Activated CD4-positive, alpha-beta T cell treated with anti-CD3 and anti-CD28 coated beads, Interleukin-2, amount 10 ng/mL, durations not matched to agents 24 days and 14 days (primary cell): ENCODE measurements at regions not wholly inside any gene's neighbourhood (a gene's known extent, or its start where the extent isn't known, plus 50 kb on each side); places are given as distances from the start of the nearest gene placed in this dataset.
"Not testable (repeated sequence)": the region's sequence is repeated elsewhere in the genome, so short reads cannot be mapped to it uniquely, and the experiment has no call there.

Experiments used
- DNase-seq: peaks from one replicate; pipeline ENCODE4 v3.0.0; 2022
- H3K27ac Mint-ChIP-seq: one replicate; pipeline ENCODE4 v1.8.0; 2022; ENCODE audit warnings: mild to moderate bottlenecking, mixed read lengths
- H3K27me3 Mint-ChIP-seq: one replicate; pipeline ENCODE4 v1.8.0; 2022; ENCODE audit warnings: mixed read lengths
- H3K36me3 Mint-ChIP-seq: one replicate; pipeline ENCODE4 v1.8.0; 2022; ENCODE audit warnings: low read depth, mild to moderate bottlenecking, mixed read lengths
- H3K4me1 Mint-ChIP-seq: one replicate; pipeline ENCODE4 v1.8.0; 2021; ENCODE audit warnings: mixed read lengths
- H3K4me3 Mint-ChIP-seq: one replicate; pipeline ENCODE4 v1.8.0; 2022; ENCODE audit warnings: mild to moderate bottlenecking, moderate library complexity, mixed read lengths
- H3K9me3 Mint-ChIP-seq: one replicate; pipeline ENCODE4 v1.8.0; 2021; ENCODE audit warnings: mixed read lengths
- intact Hi-C: fragments of 100-400 bp; cut with micrococcal nuclease; formaldehyde crosslinking; loops from one replicate; pipeline ENCODE4 v1.15.1; 2023

DNA sequence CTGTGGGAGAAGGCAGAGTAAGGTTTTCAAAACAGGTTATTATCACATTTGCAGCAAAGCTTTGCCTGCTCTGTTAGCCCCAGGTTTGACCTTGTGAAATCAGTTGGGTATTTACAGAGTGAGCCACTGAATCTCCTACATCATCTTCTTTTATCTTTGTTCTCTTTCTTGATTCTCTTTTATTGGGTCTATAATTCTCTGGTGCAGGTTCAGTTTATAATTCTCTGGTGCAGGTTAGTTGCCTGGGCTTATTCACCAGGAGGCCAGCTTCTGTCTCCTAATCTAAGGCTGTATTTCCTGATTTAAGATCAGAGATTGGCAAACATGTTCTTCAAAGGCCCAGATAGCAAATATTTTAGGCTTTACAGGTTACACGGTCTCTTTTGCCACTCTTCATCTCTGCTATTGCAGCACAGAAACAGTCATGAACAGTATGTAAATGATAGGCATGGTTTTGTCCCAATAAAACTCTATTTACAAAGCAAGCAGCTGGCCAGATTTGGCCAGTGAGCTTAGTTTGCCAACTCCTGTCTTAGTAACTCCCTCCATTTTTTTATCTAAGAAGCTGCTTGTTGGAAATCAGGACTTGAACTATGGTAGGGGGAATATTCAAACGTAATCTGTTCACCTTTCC, 205.0 kb upstream of the RIMS1 start:
- Mint-ChIP-seq H3K36me3 (no peaks in the 10 kb centered on the region), H3K27ac (no peak overlapping the region), H3K4me1 (no peaks in the 10 kb centered on the region), H3K27me3 (no peaks in the 10 kb centered on the region), H3K4me3 (no peak overlapping the region), H3K9me3 (no peaks in the 10 kb centered on the region)
- intact Hi-C loops = no loop called here
- no peak for DNase-seq

DNA sequence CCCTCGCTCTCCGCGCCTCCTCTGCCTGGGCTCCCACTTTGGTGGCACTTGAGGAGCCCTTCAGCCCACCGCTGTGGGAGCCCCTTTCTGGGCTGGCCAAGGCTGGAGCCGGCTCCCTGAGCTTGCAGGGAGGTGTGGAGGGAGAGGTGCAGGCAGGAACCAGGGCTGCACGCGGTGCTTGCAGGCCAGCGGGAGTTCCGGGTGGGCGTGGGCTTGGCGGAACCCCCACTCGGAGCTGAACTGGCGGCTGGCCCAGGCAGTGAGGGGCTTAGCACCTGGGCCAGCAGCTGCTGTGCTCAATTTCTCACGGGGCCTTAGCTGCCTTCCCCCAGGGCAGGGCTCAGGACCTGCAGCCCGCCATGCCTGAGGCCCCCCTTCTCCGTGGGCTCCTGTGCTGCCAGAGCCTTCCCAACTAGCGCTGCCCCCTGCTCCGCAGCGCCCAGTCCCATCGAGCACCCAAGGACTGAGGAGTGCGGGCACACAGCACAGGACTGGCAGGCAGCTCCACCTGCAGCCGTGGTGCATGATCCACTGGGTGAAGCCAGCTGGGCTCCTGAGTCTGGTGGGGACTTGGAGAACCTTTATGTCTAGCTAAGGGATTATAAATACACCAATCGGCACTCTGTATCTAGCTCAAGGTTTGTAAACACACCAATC, 200.2 kb upstream of the RIMS1 start:
- H3K36me3 Mint-ChIP-seq, H3K27ac Mint-ChIP-seq, DNase-seq, intact Hi-C loops, H3K4me1 Mint-ChIP-seq, H3K4me3 Mint-ChIP-seq, H3K27me3 Mint-ChIP-seq, H3K9me3 Mint-ChIP-seq: not testable (repeated sequence)

- Mint-ChIP-seq H3K27me3 (no peaks in the 10 kb centered on the region), H3K36me3 (no peaks in the 10 kb centered on the region), H3K27ac (no peak overlapping the region), H3K4me1 (no peaks in the 10 kb centered on the region), H3K4me3 (no peak overlapping the region), H3K9me3 (no peaks in the 10 kb centered on the region)
- no peak for DNase-seq
- intact Hi-C loops = no loop called here
Measured at GRCh38 chr6:71698702-71699101, 187.6 kb upstream of the RIMS1 start.

DNA sequence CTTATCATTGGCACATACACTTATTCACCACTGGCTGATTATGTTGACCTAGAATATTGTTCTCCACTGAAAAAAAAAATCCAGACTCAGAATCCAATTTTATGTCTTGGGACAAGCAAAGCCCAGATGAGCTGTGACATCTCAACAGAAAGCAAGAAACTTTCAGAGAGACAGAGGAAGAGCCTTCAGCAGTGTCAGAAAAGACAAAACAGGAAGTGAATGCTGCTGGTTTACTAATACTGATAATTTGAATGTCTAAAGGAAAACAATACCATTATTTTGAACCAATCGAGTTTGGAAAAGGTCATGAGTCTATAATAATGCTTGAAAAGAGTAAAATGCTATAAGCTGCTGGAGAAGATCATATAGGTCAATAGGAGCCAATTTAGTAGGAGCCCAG, 179.8 kb upstream of the RIMS1 start:
- Mint-ChIP-seq H3K36me3 (no peaks in the 10 kb centered on the region), H3K4me3 (no peak overlapping the region), H3K9me3 (no peaks in the 10 kb centered on the region), H3K4me1 (no peaks in the 10 kb centered on the region), H3K27ac (no peak overlapping the region), H3K27me3 (no peaks in the 10 kb centered on the region)
- no peak for DNase-seq
- intact Hi-C loops = no loop called here

DNA sequence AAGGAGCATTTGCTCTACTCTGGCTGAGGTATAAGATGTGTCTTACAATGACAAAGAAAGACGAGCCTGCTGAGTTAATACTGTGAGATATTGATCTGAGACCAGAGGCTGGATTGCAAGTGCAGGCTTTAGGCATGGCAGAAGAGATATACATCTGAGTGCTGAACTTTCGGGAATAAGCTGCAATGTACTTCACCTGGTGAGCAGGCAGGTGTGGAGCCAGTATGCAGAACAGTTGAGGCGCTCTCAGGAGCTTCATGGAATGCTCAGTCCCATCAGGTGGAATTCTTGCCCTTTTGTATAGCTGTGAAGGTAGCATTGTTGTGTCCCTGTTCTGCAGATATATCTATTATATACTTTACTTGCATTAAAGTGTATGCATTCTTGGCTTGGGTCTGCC, 179.3 kb upstream of the RIMS1 start:
- Mint-ChIP-seq H3K9me3 (no peaks in the 10 kb centered on the region), H3K36me3 (no peaks in the 10 kb centered on the region), H3K27ac (no peak overlapping the region), H3K4me3 (no peak overlapping the region), H3K27me3 (no peaks in the 10 kb centered on the region), H3K4me1 (no peaks in the 10 kb centered on the region)
- DNase-seq = no peak
- intact Hi-C loops = no loop called here

DNA sequence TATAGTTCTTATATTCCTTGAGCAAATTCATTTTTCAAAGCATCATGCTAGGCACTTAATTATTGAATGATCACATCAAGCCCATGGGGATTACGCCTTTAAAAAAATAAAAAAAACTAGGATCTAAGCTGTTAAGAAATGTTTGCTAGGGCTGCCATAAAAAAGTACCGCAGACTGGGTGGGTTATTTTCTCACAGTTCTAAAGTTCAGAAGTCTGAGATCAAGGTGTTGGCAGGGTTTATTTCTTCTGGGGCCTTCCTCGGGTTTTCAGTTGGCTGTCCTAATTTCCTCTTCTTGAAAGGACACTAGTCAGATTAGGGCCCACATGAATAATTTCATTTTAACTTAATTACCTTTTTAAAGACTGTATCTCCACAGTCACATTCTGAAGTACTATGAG, 165.6 kb upstream of the RIMS1 start:
- Mint-ChIP-seq H3K4me1 (no peaks in the 10 kb centered on the region), H3K27me3 (no peaks in the 10 kb centered on the region), H3K9me3 (no peaks in the 10 kb centered on the region), H3K36me3 (no peaks in the 10 kb centered on the region), H3K4me3 (no peak overlapping the region), H3K27ac (no peak overlapping the region)
- intact Hi-C loops = no loop called here
- no peak for DNase-seq

DNA sequence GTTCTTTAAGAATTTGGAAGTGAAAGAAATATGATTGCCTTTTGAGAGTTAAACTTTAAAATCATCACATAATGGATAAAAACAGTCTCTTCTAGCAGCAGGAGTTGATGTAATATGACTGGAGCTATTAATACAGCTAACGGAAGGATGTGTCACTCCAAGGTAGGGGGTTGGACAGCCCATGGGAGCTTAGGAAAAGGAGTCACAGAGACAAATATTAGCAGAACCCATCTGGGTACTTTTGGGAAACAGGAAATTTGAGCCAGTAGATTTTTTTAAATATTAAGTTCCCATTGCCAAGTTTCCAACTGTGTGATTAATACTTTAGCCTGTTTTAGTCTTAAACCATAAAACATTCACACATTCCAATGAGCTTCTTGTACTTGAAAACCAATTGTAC, 164.7 kb upstream of the RIMS1 start:
- no peak for DNase-seq
- no peak overlapping the region for H3K27ac Mint-ChIP-seq
- no peak overlapping the region for H3K4me3 Mint-ChIP-seq
- H3K36me3 Mint-ChIP-seq = no peaks in the 10 kb centered on the region
- H3K9me3 Mint-ChIP-seq = no peaks in the 10 kb centered on the region
- H3K27me3 Mint-ChIP-seq = no peaks in the 10 kb centered on the region
- intact Hi-C loops = no loop called here
- H3K4me1 Mint-ChIP-seq = no peaks in the 10 kb centered on the region

- H3K36me3 Mint-ChIP-seq = no peaks in the 10 kb centered on the region
- no peak for DNase-seq
- no peaks in the 10 kb centered on the region for H3K4me1 Mint-ChIP-seq
- H3K4me3 Mint-ChIP-seq = no peak overlapping the region
- intact Hi-C loops = no loop called here
- no peaks in the 10 kb centered on the region for H3K27me3 Mint-ChIP-seq
- no peaks in the 10 kb centered on the region for H3K9me3 Mint-ChIP-seq
- H3K27ac Mint-ChIP-seq = no peak overlapping the region
Measured at GRCh38 chr6:71722736-71723135, 163.6 kb upstream of the RIMS1 start.

- Mint-ChIP-seq H3K9me3 (no peaks in the 10 kb centered on the region), H3K27ac (no peak overlapping the region), H3K4me1 (no peaks in the 10 kb centered on the region), H3K4me3 (no peak overlapping the region), H3K36me3 (no peaks in the 10 kb centered on the region), H3K27me3 (no peaks in the 10 kb centered on the region)
- DNase-seq = no peak
- intact Hi-C loops = no loop called here
Measured at GRCh38 chr6:71724456-71725125, 161.8 kb upstream of the RIMS1 start.

- H3K4me3 Mint-ChIP-seq = no peak overlapping the region
Measured at GRCh38 chr6:71725126-71725470, 161.3 kb upstream of the RIMS1 start.

DNA sequence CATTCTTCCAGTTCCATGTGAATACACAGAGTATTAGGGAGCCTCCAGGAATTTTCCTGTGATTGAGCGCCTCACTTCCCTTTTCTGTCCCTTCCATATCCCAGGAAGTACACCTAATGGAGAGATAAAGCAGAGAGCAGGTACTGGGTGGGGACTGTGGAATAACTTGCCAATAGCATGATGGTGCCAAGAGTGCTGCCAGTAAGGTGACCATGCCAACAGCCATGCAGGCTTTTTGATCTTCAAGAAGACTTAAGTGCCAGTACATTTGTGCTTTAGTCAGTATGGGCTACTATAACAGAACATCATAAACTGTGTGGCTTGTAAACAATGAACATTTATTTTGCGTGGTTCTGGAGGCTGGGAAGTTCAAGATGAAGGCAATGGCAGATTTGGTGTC, 160.2 kb upstream of the RIMS1 start:
- H3K4me3 Mint-ChIP-seq = no peak overlapping the region
- H3K4me1 Mint-ChIP-seq = no peaks in the 10 kb centered on the region
- no peak overlapping the region for H3K27ac Mint-ChIP-seq
- intact Hi-C loops = no loop called here
- H3K27me3 Mint-ChIP-seq = no peaks in the 10 kb centered on the region
- no peaks in the 10 kb centered on the region for H3K9me3 Mint-ChIP-seq
- no peak for DNase-seq
- H3K36me3 Mint-ChIP-seq = no peaks in the 10 kb centered on the region

More at GRCh38 chr6:71725126-71725470, 161.3 kb upstream of the RIMS1 start:
- Mint-ChIP-seq H3K36me3 (no peaks in the 10 kb centered on the region), H3K9me3 (no peaks in the 10 kb centered on the region), H3K27me3 (no peaks in the 10 kb centered on the region), H3K4me1 (no peaks in the 10 kb centered on the region), H3K27ac (no peak overlapping the region)
- intact Hi-C loops = no loop called here
- no peak for DNase-seq

GRCh38 chr6:71727632-71728294, 158.6 kb upstream of the RIMS1 start:
- no peak overlapping the region for H3K27ac Mint-ChIP-seq
- no peak for DNase-seq
- intact Hi-C loops = no loop called here
- no peaks in the 10 kb centered on the region for H3K27me3 Mint-ChIP-seq
- H3K36me3 Mint-ChIP-seq = no peaks in the 10 kb centered on the region
- no peaks in the 10 kb centered on the region for H3K4me1 Mint-ChIP-seq
- no peaks in the 10 kb centered on the region for H3K9me3 Mint-ChIP-seq
- H3K4me3 Mint-ChIP-seq = no peak overlapping the region

DNA sequence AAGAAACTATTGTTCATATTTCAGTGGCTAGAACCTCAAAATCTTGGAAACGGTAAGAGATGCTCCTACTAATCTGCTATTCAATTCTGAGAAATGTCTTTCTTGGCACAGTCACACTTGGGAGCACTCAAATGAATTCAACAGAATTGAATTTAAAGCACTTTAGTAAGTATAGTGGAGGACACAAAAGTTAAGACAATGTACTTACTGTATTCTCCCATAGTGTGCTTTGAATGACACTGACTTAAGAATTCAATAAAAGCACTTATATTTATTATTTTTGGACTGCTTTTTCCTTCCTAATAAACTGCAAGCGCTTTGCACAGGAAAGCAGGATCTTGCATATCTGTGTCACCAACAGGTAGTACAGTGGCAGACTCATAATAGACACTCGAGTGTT, 156.1 kb upstream of the RIMS1 start:
- intact Hi-C loops = no loop called here
- no peaks in the 10 kb centered on the region for H3K9me3 Mint-ChIP-seq
- no peak overlapping the region for H3K4me3 Mint-ChIP-seq
- H3K27me3 Mint-ChIP-seq = no peaks in the 10 kb centered on the region
- H3K27ac Mint-ChIP-seq = no peak overlapping the region
- no peaks in the 10 kb centered on the region for H3K36me3 Mint-ChIP-seq
- H3K4me1 Mint-ChIP-seq = no peaks in the 10 kb centered on the region
- DNase-seq = no peak
